AG04449 (cell line): ENCODE measurements at regions not wholly inside any gene's neighbourhood (a gene's known extent, or its start where the extent isn't known, plus 50 kb on each side); places are given as distances from the start of the nearest gene placed in this dataset.

Experiments used
- CTCF ChIA-PET: fragments of 350-600 bp; formaldehyde crosslinking; extraction: SDS; loops from one replicate; lab custom pipeline; 2021; ENCODE audit warnings: antibody characterized with exemption; lab: Yijun Ruan, JAX
- POLR2A ChIA-PET: fragments of 400-600, 350-600 bp; formaldehyde crosslinking; extraction: SDS; loops from one replicate; lab custom pipeline; 2020; ENCODE audit warnings: antibody characterized with exemption, inconsistent platforms; lab: Yijun Ruan, JAX
- DNase-seq: peaks from one replicate; pipeline ENCODE4 v3.0.0-alpha.2; 2010; ENCODE audit warnings: low read depth, low spot score
- H3K4me3 ChIP-seq: 2 replicates; pipeline ENCODE4 v1.5.1; 2011; ENCODE audit warnings: low read depth, mild to moderate bottlenecking, control low read depth, low read length
- TF ChIP-seq, protein P1 (sequence below): IDR thresholded peaks from one replicate; pipeline ENCODE4 v1.5.1; 2011; ENCODE audit warnings: mild to moderate bottlenecking, moderate library complexity, low read length, control low read depth, inconsistent platforms; ENCODE audit not compliant: insufficient read depth; ENCODE audit errors: missing control alignments

DNA sequence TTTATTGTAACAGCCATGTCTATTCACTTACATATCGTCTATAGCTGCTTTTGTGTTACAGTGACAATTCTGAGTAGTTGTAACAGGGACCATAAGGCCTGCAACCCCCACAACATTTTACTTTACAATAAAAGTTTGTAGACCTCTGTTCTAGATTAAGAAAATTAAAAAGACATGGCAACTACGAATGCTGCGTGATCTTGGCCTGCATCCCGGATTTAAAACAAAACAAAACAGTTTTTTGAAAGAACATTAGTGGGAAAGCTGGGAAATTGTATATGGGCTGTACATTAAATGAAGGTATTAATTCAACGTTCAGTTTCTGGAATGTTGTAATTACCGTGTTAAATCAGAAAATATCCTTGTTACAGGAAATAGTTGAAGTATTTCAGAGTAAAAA lies 64.1 kb downstream of the RMI2 start:
- no peak for DNase-seq
- no peak overlapping the region for H3K4me3 ChIP-seq
- ChIA-PET CTCF (interaction anchor here (0.9 to 17.3 kb wide), 11 partner anchors 8 to 459 kb away, joined by 3 to 241 read pairs (median 38); no protein-coding TSS in a partner anchor), POLR2A (no interaction called here)
- TF ChIP-seq, protein P1, sequence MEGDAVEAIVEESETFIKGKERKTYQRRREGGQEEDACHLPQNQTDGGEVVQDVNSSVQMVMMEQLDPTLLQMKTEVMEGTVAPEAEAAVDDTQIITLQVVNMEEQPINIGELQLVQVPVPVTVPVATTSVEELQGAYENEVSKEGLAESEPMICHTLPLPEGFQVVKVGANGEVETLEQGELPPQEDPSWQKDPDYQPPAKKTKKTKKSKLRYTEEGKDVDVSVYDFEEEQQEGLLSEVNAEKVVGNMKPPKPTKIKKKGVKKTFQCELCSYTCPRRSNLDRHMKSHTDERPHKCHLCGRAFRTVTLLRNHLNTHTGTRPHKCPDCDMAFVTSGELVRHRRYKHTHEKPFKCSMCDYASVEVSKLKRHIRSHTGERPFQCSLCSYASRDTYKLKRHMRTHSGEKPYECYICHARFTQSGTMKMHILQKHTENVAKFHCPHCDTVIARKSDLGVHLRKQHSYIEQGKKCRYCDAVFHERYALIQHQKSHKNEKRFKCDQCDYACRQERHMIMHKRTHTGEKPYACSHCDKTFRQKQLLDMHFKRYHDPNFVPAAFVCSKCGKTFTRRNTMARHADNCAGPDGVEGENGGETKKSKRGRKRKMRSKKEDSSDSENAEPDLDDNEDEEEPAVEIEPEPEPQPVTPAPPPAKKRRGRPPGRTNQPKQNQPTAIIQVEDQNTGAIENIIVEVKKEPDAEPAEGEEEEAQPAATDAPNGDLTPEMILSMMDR: no peak

DNA sequence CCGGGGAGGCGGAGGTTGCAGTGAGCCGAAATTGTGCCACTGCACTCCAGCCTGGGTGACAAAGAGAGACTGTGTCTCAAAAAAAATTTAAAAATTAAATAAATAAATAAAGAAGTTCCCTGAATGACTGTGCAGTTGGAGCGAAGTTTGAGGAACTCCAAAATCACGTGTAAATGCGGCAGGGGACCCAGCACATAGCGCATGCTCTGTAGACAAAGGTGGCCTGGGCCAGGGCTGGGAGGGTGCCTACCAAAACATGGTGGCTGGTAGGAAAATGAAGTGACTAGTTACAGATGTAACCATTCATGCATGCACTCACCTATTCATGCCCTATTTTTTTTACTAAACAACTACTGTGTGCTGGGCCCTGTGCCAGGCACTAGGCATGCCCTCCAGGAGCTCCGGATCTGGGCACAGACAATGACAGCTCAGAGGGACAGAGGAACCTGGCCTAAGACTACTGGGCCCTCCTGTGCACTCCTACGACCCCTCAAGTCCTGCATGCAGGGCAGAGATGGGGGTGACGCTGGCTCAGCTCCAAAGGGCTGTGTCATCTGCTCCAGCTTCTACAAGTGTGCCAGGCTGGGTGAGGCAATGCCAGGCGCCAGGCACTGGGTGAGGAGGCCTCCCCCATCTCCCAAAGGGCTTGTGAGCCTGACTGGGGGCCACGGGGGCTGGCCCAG lies 65.3 kb downstream of the RMI2 start:
- CTCF ChIA-PET: interaction anchor here (0.9 to 17.3 kb wide), 10 partner anchors 9 to 447 kb away, joined by 3 to 241 read pairs (median 22); no protein-coding TSS in a partner anchor
- no peak for DNase-seq
- TF ChIP-seq, protein P1: no peak
- POLR2A ChIA-PET: interaction anchor here (1.1 kb wide), 1 partner anchor 165 kb away, joined by 4 read pairs; no protein-coding TSS in a partner anchor
- no peak overlapping the region for H3K4me3 ChIP-seq

DNA sequence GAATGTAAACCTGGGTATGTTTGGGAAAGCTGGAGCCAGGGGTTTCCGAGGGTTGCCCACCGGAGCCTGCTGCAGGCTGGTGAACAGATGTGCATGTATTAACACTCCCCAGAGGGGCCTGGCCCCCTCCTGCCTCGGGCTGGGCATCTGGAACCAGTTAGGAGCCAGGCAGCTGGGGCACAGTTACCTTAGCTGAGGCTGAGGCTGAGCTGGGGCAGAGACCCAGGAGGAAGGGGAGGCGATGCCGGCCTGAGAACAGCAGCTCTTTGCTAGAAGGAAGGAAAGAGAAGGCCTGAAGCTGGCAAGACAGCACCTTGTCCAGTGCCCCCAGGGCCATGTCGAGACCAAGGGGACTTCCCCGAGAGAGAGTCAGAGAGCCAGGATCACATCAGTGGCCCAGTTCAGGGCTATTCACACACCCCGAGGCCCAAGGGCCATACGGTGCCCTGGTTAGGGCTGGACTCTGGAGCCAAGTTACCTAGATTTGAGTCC lies 65.8 kb downstream of the RMI2 start:
- CTCF ChIA-PET: interaction anchor here (0.9 to 8.6 kb wide), 4 partner anchors 10 to 303 kb away, joined by 4 to 161 read pairs (median 5); no protein-coding TSS in a partner anchor
- TF ChIP-seq, protein P1: no peak
- POLR2A ChIA-PET: interaction anchor here (1.1 kb wide), 1 partner anchor 165 kb away, joined by 4 read pairs; no protein-coding TSS in a partner anchor
- no peak for DNase-seq
- no peak overlapping the region for H3K4me3 ChIP-seq

DNA sequence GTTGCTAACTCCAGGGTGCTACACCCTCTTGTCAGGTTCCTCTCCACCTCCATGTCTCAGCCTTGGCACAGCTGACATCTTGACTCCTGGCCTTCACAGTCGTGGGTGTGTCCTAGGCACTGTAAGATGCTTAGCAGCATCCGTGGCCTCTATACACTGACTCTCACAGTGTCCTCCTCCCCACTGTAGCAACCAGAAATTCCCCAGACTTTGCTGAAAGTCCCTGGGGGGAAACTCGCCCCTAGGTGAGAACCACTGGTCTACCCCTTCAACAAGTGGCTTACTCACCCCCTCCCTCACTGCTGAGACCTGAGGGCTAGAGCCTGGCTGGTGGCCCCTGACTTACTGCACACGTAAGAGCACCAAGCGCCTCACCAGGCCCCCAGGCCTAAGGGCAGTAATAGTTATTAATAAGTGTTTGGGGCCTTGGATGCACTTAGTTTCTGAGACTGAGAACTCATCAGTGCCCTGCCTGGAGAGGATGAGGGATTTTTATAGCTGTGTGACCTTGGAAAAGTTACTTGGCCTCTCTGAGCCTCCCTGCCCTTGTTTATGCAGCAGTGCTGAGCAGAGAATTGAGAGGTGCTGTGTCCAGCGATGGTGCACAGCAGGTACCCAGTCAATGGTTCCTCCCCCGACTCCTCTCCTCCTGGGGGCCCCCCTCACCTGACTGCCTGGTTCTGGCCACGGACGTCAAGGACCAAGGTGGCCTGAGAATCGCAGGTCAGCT lies 67.1 kb downstream of the RMI2 start:
- TF ChIP-seq, protein P1: no peak
- ChIA-PET CTCF (interaction anchor here (0.8 to 8.6 kb wide), 3 partner anchors 11 to 302 kb away, joined by 3 to 161 read pairs (median 5); no protein-coding TSS in a partner anchor), POLR2A (no interaction called here)

DNA sequence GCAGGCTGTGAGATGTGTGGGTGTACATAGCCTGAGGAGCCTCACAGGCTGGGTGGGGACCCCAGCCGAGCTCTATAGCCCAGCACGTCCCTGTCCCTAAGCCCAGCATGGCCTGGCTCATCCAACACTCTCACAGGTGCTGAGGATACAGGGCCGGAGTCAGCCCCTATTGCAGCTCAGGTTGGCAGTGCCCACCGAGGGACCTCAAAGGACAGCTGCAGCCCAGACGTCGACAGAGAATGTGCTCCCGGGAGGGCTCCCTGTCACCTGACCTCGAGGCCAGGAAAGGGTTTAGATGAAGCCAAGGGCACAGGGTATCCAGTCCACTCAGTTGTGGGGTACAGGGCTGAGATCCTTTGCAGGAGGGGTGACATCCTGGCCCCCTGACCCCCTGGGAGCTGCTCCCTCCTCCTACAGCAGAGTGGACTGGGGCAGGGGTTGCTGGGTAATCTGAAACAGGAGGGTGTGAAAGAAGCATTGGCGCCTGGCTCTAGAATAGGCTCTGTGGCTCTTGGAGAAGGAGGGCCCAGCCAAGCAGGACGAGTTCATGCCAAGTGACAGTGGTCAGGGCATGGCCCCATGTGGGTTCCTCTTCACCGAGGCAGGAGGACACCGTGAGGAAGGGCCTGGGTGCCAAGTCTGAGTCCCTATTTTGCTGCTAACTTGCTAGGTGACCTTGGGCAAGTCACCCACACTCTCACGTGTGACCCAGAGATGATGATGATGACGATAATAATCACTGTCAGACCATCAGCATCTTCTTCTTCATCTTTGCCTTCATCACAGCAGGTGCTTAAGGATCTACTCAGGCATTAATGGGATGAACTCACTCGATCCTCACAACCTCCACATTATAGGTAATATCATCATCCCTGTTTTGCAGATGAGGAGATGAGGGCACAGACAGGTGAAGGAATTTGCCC lies 68.0 kb downstream of the RMI2 start:
- CTCF ChIA-PET: no interaction called here
- no peak for DNase-seq
- TF ChIP-seq, protein P1: no peak
- POLR2A ChIA-PET: no interaction called here
- no peak overlapping the region for H3K4me3 ChIP-seq

More for the DNA sequence above, 67.1 kb downstream of the RMI2 start:
- DNase-seq: no peak
- no peak overlapping the region for H3K4me3 ChIP-seq
